ENCODE measurements at regions not wholly inside any gene's neighbourhood (a gene's known extent, or its start where the extent isn't known, plus 50 kb on each side); places are given as distances from the start of the nearest gene placed in this dataset.
"Not testable (repeated sequence)": the region's sequence is repeated elsewhere in the genome, so short reads cannot be mapped to it uniquely, and the experiment has no call there.

GRCh38 chr14:86780876-86781510 is 1212.0 kb downstream of the GALC start:
- Histone ChIP-seq H3K27ac (no peak overlapping the region), H3K36me3 (no peaks in the 10 kb centered on the region), H3K4me3 (no peak overlapping the region), H3K27me3 (no peaks in the 10 kb centered on the region), H3K9me3 (no peaks in the 10 kb centered on the region), H3K9ac (ENCODE audit: low read depth in 2 of 2, low read length in 2 of 2) (no peak overlapping the region), H3K4me1 (no peaks in the 10 kb centered on the region)
- intact Hi-C loops (cut with DNase I) = no loop called here
- DNase-seq = no peak
- no peak for TF ChIP-seq CTCF (IDR thresholded peaks at IDR 0.05)

- intact Hi-C loops (cut with DNase I) = no loop called here
- no peak overlapping the region for H3K4me3 ChIP-seq
- TF ChIP-seq CTCF (IDR thresholded peaks at IDR 0.05) = no peak
- no peaks in the 10 kb centered on the region for H3K4me1 ChIP-seq
- no peaks in the 10 kb centered on the region for H3K36me3 ChIP-seq
- H3K27me3 ChIP-seq = no peaks in the 10 kb centered on the region
- no peak for DNase-seq
- H3K9ac ChIP-seq (ENCODE audit: low read depth in 2 of 2, low read length in 2 of 2) = no peak overlapping the region
- no peaks in the 10 kb centered on the region for H3K9me3 ChIP-seq
- H3K27ac ChIP-seq = no peak overlapping the region
Observed at GRCh38 chr14:86780461-86780860, 1212.5 kb downstream of the GALC start.

- TF ChIP-seq CTCF (IDR thresholded peaks at IDR 0.05) = no peak
- H3K27ac ChIP-seq = no peak overlapping the region
- no peak for DNase-seq
- no peak overlapping the region for H3K4me3 ChIP-seq
- no peaks in the 10 kb centered on the region for H3K4me1 ChIP-seq
- no peak overlapping the region for H3K9ac ChIP-seq (ENCODE audit: low read depth in 2 of 2, low read length in 2 of 2)
- no peaks in the 10 kb centered on the region for H3K36me3 ChIP-seq
- H3K27me3 ChIP-seq = no peaks in the 10 kb centered on the region
- no peaks in the 10 kb centered on the region for H3K9me3 ChIP-seq
- intact Hi-C loops (cut with DNase I) = no loop called here
Observed at GRCh38 chr14:86779416-86779815, 1213.6 kb downstream of the GALC start.

GRCh38 chr14:86777963-86778602 is 1214.9 kb downstream of the GALC start:
- TF ChIP-seq CTCF (IDR thresholded peaks at IDR 0.05) = no peak
- H3K27ac ChIP-seq = no peak overlapping the region

GRCh38 chr14:86775896-86776295 is 1217.1 kb downstream of the GALC start:
- H3K9ac ChIP-seq (ENCODE audit: low read depth in 2 of 2, low read length in 2 of 2); DNase-seq; H3K9me3 ChIP-seq; intact Hi-C loops (cut with DNase I); H3K27me3 ChIP-seq; H3K4me3 ChIP-seq; H3K27ac ChIP-seq; H3K36me3 ChIP-seq; H3K4me1 ChIP-seq: not testable (repeated sequence)

More at GRCh38 chr14:86777963-86778602, 1214.9 kb downstream of the GALC start:
- intact Hi-C loops (cut with DNase I) = no loop called here
- no peaks in the 10 kb centered on the region for H3K9me3 ChIP-seq
- no peaks in the 10 kb centered on the region for H3K36me3 ChIP-seq
- no peaks in the 10 kb centered on the region for H3K27me3 ChIP-seq
- H3K9ac ChIP-seq (ENCODE audit: low read depth in 2 of 2, low read length in 2 of 2) = no peak overlapping the region
- no peak overlapping the region for H3K4me3 ChIP-seq
- DNase-seq = no peak
- no peaks in the 10 kb centered on the region for H3K4me1 ChIP-seq

- Histone ChIP-seq H3K9ac (ENCODE audit: low read depth in 2 of 2, low read length in 2 of 2) (no peak overlapping the region), H3K4me3 (no peak overlapping the region), H3K4me1 (no peaks in the 10 kb centered on the region), H3K9me3 (no peaks in the 10 kb centered on the region), H3K36me3 (no peaks in the 10 kb centered on the region), H3K27ac (no peak overlapping the region), H3K27me3 (no peaks in the 10 kb centered on the region)
- no peak for TF ChIP-seq CTCF (IDR thresholded peaks at IDR 0.05)
- intact Hi-C loops (cut with DNase I) = no loop called here
- DNase-seq = no peak
Observed at GRCh38 chr14:86774916-86775315, 1218.1 kb downstream of the GALC start.

Data from colonic mucosa (tissue), 4 donors.